GM18511 (cell line): ENCODE measurements at regions not wholly inside any gene's neighbourhood (a gene's known extent, or its start where the extent isn't known, plus 50 kb on each side); places are given as distances from the start of the nearest gene placed in this dataset.
"Not testable (repeated sequence)": the region's sequence is repeated elsewhere in the genome, so short reads cannot be mapped to it uniquely, and the experiment has no call there.

Experiments
- ATAC-seq: cut with Tn5 transposase; IDR thresholded peaks from one replicate; pipeline ENCODE4 v1.9.1; 2021; ENCODE audit warnings: mild to moderate bottlenecking, moderate library complexity; ENCODE audit not compliant: unreplicated experiment

GRCh38 chr3:95670765-95671164, 1143.6 kb upstream of the EPHA6 start:
- ATAC-seq = no peak

GRCh38 chr3:95673215-95673614, 1141.2 kb upstream of the EPHA6 start:
- ATAC-seq = no peak

DNA sequence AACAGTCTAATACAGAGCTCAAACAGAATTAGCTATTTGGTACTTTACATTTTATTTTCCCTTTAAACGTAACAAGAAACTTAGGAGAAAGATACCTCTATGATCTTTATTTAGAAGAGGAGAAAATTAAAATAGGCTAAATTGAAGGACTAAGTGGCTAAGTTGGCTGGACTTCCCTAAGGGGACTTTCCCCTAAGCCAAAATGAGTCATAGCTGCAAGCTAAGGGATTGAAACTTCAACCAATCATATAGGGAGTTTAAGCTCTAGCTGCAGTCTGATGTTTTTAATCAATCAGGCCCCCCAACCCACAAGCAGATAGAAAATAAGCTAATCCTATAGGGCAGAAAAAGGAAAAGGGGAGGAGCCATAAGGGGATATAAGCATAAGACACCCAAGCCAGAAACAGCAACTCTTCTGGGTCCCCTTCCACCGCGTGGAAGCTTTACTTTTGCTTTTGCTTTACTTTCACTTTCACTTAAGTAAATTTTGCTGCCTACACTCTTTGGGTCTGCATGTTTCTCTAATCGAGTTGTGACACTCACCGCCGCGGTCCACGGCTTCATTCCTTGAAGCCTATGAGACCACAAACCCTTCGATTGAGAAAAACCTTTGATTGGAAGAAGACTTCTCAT, 1108.5 kb upstream of the EPHA6 start:
- ATAC-seq = peak; percentile 85

GRCh38 chr3:95707268-95707667, 1107.1 kb upstream of the EPHA6 start:
- ATAC-seq = no peak

- no peak for ATAC-seq
These were observed 1103.7 kb upstream of the EPHA6 start for GRCh38 chr3:95710684-95711083.

- peak; percentile 56 for ATAC-seq
These were observed 1102.6 kb upstream of the EPHA6 start for GRCh38 chr3:95711789-95712188.

- ATAC-seq = no peak
These were observed 1099.3 kb upstream of the EPHA6 start for GRCh38 chr3:95715128-95715527.

- ATAC-seq = no peak
These were observed 1097.3 kb upstream of the EPHA6 start for GRCh38 chr3:95717048-95717447.

GRCh38 chr3:95718168-95718567, 1096.2 kb upstream of the EPHA6 start:
- ATAC-seq = no peak

DNA sequence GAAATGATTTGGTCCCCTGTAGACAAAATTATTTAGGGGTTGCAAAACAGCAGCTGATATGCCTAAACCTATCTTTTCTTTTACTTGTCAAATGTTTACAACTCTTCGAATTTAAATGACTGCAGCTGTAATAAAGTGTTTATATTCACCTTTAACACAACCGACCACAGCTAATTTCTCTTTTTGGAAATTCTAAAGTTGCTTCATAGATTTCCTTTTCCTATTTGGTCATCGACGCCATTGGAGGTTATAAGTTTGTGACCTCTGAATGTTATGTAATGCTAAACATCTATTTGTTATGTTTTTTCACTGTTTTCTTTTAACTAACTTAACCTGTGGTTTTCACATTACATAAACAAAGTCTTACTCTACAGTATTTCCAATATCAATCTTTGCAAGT, 1094.9 kb upstream of the EPHA6 start:
- ATAC-seq = no peak

- peak; percentile 97 for ATAC-seq
These were observed 1092.5 kb upstream of the EPHA6 start for GRCh38 chr3:95721938-95722337.

- no peak for ATAC-seq
These were observed 1088.6 kb upstream of the EPHA6 start for GRCh38 chr3:95725770-95726169.

DNA sequence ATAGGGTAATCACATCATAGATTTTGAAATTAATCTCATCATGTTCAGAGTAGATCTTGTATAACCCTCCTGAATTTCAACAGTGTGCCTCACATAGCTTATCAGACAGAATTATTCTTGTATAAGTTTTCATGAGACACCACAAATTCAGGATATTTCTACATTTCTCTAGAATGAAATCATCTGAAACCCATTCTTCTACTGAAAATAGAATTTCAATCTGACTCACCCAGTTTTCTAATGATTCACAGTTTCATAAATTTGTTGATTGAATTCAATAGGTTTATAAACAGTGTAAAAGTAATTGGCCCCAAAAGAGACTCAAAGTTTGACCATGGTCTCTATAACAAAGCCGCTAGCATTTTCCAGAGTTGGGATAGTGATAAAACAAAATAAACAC, 1082.6 kb upstream of the EPHA6 start:
- peak; percentile 70 for ATAC-seq

DNA sequence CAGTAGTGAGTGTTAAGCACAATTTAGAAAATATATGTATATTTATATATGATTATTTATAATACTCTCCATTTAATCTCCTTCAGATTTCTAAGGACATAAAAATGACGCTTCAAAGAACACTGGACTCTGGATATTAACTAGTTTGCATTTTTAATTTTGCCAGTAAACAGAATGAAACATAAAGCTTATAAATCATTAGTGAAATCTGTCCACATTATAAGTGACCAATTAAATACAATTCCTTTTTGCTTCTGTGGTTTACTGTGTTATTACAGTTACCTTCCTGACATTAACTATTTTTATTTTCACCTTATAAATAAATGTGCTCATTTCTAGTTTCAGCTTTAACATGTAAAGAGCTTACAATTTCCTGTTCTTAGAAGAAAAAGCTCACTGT, 1081.1 kb upstream of the EPHA6 start:
- ATAC-seq = no peak

- no peak for ATAC-seq
These were observed 1076.3 kb upstream of the EPHA6 start for GRCh38 chr3:95738045-95738444.

DNA sequence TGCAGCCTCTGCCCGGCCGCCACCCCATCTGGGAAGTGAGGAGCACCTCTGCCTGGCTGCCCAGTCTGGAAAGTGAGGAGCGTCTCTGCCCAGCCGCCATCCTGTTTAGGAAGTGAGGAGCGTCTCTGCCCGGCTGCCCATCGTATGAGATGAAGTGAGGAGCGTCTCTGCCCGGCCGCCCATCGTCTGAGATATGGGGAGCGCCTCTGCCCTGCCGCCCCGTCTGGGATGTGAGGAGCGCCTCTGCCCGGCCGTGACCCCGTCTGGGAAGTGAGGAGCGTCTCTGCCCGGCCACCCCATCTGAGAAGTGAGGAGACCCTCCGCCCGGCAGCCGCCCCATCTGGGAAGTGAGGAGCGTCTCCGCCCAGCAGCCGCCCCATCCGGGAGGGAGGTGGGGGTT, 1069.5 kb upstream of the EPHA6 start:
- ATAC-seq = not testable (repeated sequence)

GRCh38 chr3:95750097-95750496, 1064.3 kb upstream of the EPHA6 start:
- ATAC-seq = no peak

- no peak for ATAC-seq
These were observed 1062.9 kb upstream of the EPHA6 start for GRCh38 chr3:95751509-95751908.

DNA sequence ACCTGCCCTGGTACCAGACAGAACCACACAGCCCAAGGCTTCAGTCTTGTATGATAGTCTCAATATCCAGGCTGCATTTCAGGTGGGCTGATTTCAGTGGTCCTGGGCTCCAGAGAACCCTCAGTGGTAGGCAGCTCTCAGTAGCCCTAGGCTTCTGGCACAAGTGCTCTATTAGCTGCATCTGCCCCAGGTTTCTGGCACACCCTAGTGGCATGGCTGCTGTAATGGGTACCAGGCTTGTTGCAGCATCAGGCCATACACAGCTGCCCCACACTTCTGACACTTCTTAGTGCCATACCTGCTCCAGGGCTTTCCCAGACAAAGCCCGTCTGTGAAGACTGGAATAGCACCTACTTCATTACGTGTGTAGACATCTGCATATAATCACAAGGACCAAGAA, 1062.2 kb upstream of the EPHA6 start:
- peak; percentile 72 for ATAC-seq

DNA sequence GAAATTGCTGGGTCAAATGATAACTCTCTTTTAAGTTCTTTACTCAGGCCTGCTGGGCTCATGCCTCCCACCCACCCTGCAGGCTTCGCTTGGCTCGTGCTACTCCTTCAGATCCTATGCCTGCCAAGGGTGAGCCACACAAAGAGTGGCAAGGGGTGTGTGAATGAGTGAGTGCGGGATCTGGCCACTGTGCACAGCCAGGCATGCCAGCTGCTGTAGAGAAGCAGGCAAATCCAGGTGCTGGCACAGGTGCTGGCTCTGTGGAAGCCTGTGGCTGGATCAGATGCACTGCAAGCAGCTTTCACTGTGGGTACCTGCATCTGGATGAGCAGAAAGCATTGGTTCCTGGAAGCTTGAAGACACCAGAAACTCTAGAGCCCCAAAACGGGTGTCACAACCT, 1055.7 kb upstream of the EPHA6 start:
- no peak for ATAC-seq

- ATAC-seq = no peak
These were observed 1054.6 kb upstream of the EPHA6 start for GRCh38 chr3:95759614-95760301.

GRCh38 chr3:95775486-95776094, 1038.8 kb upstream of the EPHA6 start:
- no peak for ATAC-seq
